ENCODE measurements at regions not wholly inside any gene's neighbourhood (a gene's known extent, or its start where the extent isn't known, plus 50 kb on each side); places are given as distances from the start of the nearest gene placed in this dataset.

GRCh38 chr12:46451276-46452021 lies 78.9 kb upstream of the SLC38A2 start:
- ChIA-PET POLR2A (ENCODE audit: unreplicated experiment) (no interaction called here), CTCF (interaction anchor here (0.6 kb wide), 1 partner anchor 9 kb away, joined by 4 read pairs; no protein-coding TSS in a partner anchor)
- Histone ChIP-seq H3K36me3 (ENCODE audit: control insufficient read depth, insufficient read depth, low read length) (no peaks in the 10 kb centered on the region), H3K27ac (ENCODE audit: insufficient read depth, low read length) (no peak overlapping the region), H2BK120ac (ENCODE audit: low read depth, low read length) (peak overlapping the region; percentile 54; the same call in 1 of the 2 replicates), H3K4me1 (ENCODE audit: control insufficient read depth, insufficient read depth, low read length) (peaks cover 18% of the 10 kb centered on the region), H2AK9ac (replicated peaks; ENCODE audit: low read depth, low read length, poor library complexity) (no peak overlapping the region), H2AK5ac (ENCODE audit: low read depth, low read length) (no peak overlapping the region), H2BK15ac (ENCODE audit: low read depth, low read length) (no peak overlapping the region), H3K4me2 (ENCODE audit: low read depth, low read length) (no peak overlapping the region), H3K9me1 (ENCODE audit: insufficient read depth, low read length) (peaks cover 10% of the 10 kb centered on the region; the same call in 1 of the 2 replicates), H3K79me1 (ENCODE audit: low read depth in 1 of 2, low read length in 2 of 2) (no peaks in the 10 kb centered on the region; a peak in 1 of 4 replicates), H4K8ac (ENCODE audit: low read depth in 2 of 2, low read length in 2 of 2) (no peak overlapping the region; a peak in 1 of 4 replicates), H3K9ac (ENCODE audit: low read depth, low read length) (no peak overlapping the region), H4K91ac (ENCODE audit: insufficient read depth, low read depth, low read length) (no peak overlapping the region), H3K56ac (ENCODE audit: extremely low read depth, insufficient read depth, low read length) (no peak overlapping the region), H3K4me3 (ENCODE audit: insufficient read depth, low read depth, low read length) (no peak overlapping the region), H3K18ac (ENCODE audit: low read depth, low read length) (peak overlapping the region; percentile 62; the same call in 1 of the 2 replicates), H3K27me3 (ENCODE audit: control insufficient read depth, insufficient read depth, low read length) (no peaks in the 10 kb centered on the region), H3K9me3 (ENCODE audit: control insufficient read depth, insufficient read depth, low read length) (no peaks in the 10 kb centered on the region), H2BK5ac (ENCODE audit: low read depth, low read length, poor library complexity, severe bottlenecking) (no peak overlapping the region), H4K20me1 (ENCODE audit: insufficient read depth, low read length) (no peaks in the 10 kb centered on the region), H3K23ac (ENCODE audit: low read depth, low read length) (no peak overlapping the region; the same call in 1 of the 2 replicates), H3K4ac (ENCODE audit: low read depth, low read length) (no peak overlapping the region; the same call in 1 of the 2 replicates), H3K14ac (replicated peaks; ENCODE audit: low read depth, low read length) (no peak overlapping the region), H2AFZ (replicated peaks; ENCODE audit: low read length, poor library complexity) (no peak overlapping the region), H4K5ac (ENCODE audit: low read depth, low read length) (no peak overlapping the region), H2BK20ac (ENCODE audit: low read depth, low read length) (peak overlapping the region; percentile 63; the same call in 1 of the 2 replicates)
- TF ChIP-seq MXI1 (IDR thresholded peaks at IDR 0.05; ENCODE audit: borderline replicate concordance, low read depth, low read length) (no peak), MAZ (IDR thresholded peaks at IDR 0.05; ENCODE audit: borderline replicate concordance, low read depth, low read length) (no peak), MAFK (IDR thresholded peaks at IDR 0.05; ENCODE audit: low read depth, low read length) (no peak), CEBPB (IDR thresholded peaks at IDR 0.05; ENCODE audit: low read depth, low read length) (no peak), NFE2L2 (IDR thresholded peaks at IDR 0.05; ENCODE audit: low read depth, low read length) (no peak), RAD21 (IDR thresholded peaks at IDR 0.05; ENCODE audit: low read length) (no peak), RCOR1 (IDR thresholded peaks at IDR 0.05; ENCODE audit: insufficient replicate concordance, low read length) (no peak), USF2 (IDR thresholded peaks at IDR 0.05; ENCODE audit: low read depth, low read length) (no peak), BHLHE40 (IDR thresholded peaks at IDR 0.05; ENCODE audit: low read depth, low read length) (no peak), RFX5 (IDR thresholded peaks at IDR 0.05; ENCODE audit: low read depth, low read length) (no peak)
- TF ChIP-seq, protein P1, sequence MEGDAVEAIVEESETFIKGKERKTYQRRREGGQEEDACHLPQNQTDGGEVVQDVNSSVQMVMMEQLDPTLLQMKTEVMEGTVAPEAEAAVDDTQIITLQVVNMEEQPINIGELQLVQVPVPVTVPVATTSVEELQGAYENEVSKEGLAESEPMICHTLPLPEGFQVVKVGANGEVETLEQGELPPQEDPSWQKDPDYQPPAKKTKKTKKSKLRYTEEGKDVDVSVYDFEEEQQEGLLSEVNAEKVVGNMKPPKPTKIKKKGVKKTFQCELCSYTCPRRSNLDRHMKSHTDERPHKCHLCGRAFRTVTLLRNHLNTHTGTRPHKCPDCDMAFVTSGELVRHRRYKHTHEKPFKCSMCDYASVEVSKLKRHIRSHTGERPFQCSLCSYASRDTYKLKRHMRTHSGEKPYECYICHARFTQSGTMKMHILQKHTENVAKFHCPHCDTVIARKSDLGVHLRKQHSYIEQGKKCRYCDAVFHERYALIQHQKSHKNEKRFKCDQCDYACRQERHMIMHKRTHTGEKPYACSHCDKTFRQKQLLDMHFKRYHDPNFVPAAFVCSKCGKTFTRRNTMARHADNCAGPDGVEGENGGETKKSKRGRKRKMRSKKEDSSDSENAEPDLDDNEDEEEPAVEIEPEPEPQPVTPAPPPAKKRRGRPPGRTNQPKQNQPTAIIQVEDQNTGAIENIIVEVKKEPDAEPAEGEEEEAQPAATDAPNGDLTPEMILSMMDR (conservative IDR thresholded peaks at IDR 0.05; ENCODE audit: low read depth, low read length): no peak
- dilution Hi-C loops (cut with HindIII; ENCODE audit: low sequenced_read_pairs, unreplicated experiment): no loop called here
- in situ Hi-C loops (cut with MboI; ENCODE audit: low sequenced_read_pairs): no loop called here
- ATAC-seq (ENCODE audit: low read depth) (no peak), DNase-seq (no peak)
- intact Hi-C loops (cut with micrococcal nuclease): no loop called here
- no TSS peak for BruUV-seq (replicated peaks)
- no CpG with 5 or more reads among the region's 5 CpGs for WGBS, 2 experiments (ENCODE audit: extremely low coverage in 2 of 2, insufficient read length in 1 of 2)

Data from IMR-90 (cell line).